Activated CD8-positive, alpha-beta memory T cell treated with anti-CD3 and anti-CD28 coated beads, Interleukin-2, amount 50 U/mL, for 24 hours (primary cell): ENCODE measurements at regions not wholly inside any gene's neighbourhood (a gene's known extent, or its start where the extent isn't known, plus 50 kb on each side); places are given as distances from the start of the nearest gene placed in this dataset.

Source experiments
- DNase-seq: peaks from one replicate; pipeline ENCODE4 v3.0.0-alpha.2; 2020; ENCODE audit errors: extremely low read depth

GRCh38 chr5:174335682-174336364 lies 290.3 kb downstream of the NSG2 start:
- DNase-seq: no peak

- DNase-seq: no peak
Measured at GRCh38 chr5:174336479-174336878, 291.0 kb downstream of the NSG2 start.

GRCh38 chr5:174337276-174338184 lies 292.0 kb downstream of the NSG2 start:
- no peak for DNase-seq

- no peak for DNase-seq
Measured at GRCh38 chr5:174338185-174339010, 292.9 kb downstream of the NSG2 start.

GRCh38 chr5:174339130-174339529 lies 293.6 kb downstream of the NSG2 start:
- no peak for DNase-seq

GRCh38 chr5:174340226-174340625 lies 294.7 kb downstream of the NSG2 start:
- no peak for DNase-seq

- DNase-seq: no peak
Measured at GRCh38 chr5:174342696-174343095, 297.2 kb downstream of the NSG2 start.

GRCh38 chr5:174343826-174344225 lies 298.3 kb downstream of the NSG2 start:
- DNase-seq: no peak

- no peak for DNase-seq
Measured at GRCh38 chr5:174344335-174344734, 298.8 kb downstream of the NSG2 start.

GRCh38 chr5:174347183-174347582 lies 301.7 kb downstream of the NSG2 start:
- no peak for DNase-seq

- DNase-seq: no peak
Measured at GRCh38 chr5:174348311-174348981, 302.9 kb downstream of the NSG2 start.

GRCh38 chr5:174352681-174353080 lies 307.2 kb downstream of the NSG2 start:
- DNase-seq: no peak

- no peak for DNase-seq
Measured at GRCh38 chr5:174354571-174354970, 309.1 kb downstream of the NSG2 start.

- DNase-seq: no peak
Measured at GRCh38 chr5:174355208-174355612, 309.7 kb downstream of the NSG2 start.

GRCh38 chr5:174355995-174356394 lies 310.5 kb downstream of the NSG2 start:
- no peak for DNase-seq

GRCh38 chr5:174356536-174356935 lies 311.0 kb downstream of the NSG2 start:
- DNase-seq: no peak

- no peak for DNase-seq
Measured at GRCh38 chr5:174358276-174358675, 312.8 kb downstream of the NSG2 start.

GRCh38 chr5:174359071-174359470 lies 313.6 kb downstream of the NSG2 start:
- no peak for DNase-seq

- DNase-seq: no peak
Measured at GRCh38 chr5:174362514-174362913, 317.0 kb downstream of the NSG2 start.

- DNase-seq: no peak
Measured at GRCh38 chr5:174363934-174364333, 318.4 kb downstream of the NSG2 start.

GRCh38 chr5:174364676-174365075 lies 319.2 kb downstream of the NSG2 start:
- no peak for DNase-seq
